ENCODE measurements at regions not wholly inside any gene's neighbourhood (a gene's known extent, or its start where the extent isn't known, plus 50 kb on each side); places are given as distances from the start of the nearest gene placed in this dataset.

DNA sequence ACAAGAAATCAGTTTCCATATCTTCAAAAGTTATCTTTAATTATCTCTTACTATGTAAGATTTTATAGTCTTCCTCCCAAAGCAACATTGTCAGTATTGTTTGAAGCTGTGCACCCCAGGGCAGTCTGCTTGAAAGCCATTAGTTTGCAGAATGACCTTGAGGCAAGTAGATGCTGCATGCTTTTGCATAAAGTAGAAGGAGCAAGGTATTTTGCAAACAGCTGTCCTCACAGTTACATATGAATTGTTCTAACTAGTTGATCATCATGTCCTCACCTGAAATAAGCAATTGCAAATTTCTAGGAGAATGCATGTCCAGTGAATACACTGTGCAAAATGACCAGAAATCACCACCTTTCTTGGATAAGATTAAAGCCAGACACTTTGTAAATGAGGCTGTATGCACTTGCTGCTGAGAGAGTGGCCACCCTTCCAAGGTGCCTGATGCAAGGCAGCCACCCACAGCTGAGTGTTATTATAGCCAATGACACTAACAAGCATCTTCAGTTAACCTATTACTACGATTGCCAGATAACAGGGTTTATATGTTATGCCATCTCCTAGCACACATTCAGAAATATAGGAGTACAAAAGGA, 730.0 kb upstream of the TMEM132C start:
- no peak for FAIRE-seq

DNA sequence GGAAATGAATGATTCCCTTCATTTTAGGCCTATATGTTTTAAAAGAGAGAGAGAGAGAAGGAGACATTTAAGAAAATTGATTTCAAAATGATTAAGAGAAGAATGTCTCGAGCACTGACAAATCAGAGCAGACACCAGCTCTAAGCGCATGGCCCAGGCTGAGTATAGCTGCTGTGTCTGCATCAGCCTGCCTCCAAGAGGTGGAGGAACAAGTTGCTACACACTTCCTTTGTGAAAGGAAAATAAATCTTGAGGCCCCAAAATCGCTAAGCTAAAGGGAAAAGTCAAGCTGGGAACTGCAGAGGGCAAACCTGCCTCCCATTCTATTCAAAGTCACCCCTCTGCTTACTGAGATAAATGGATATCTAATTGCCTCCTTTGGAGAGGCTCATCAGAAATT, 728.7 kb upstream of the TMEM132C start:
- no peak for FAIRE-seq

DNA sequence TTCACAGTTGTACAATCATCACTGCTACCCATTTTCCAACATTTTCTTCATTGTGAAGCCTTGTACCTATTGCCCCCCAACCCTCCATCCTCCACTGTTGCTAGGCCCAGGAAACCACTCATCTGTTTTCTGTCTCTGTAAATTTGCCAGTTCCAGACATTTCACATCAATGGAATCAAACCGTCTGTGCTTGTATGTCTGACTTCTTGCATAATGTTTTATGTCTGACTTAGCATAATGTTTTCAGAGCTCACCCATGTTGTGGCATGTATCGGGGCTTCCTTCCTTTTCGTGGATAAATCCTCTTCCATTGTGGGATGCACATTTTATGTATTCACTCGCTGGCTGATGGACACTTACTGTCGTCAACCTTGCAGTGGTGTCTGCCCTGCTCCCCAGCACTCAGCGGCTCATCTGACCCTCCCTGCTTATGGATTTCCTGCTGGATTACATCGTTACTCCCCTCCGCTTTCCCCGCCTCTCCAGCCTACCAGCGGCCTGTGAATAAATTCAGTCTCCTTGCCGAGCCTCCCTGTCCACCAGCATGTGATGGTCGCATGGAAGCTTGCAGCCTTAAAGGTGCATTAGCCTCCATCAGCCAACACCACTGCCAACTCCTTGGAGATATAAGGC, 727.6 kb upstream of the TMEM132C start:
- no peak for FAIRE-seq

DNA sequence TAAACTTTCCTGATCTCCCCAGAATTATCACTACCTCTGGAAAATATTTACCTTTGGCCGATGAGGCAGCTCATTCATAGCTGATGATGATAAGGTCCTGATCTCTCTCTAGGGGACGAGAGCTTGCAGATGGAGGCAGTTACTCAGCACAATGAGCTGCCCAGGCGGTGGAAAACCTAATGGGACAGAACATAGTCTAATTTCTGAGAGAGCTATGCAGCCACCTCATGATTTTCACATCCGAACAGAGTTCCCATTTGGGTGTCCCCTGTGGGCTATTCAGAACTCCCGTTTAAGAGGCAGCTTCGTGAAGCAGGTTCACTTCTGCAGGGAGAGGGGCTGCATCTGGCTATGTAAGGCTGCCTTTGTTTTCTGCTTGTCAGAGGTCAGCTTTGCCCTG, 724.6 kb upstream of the TMEM132C start:
- no peak for FAIRE-seq

- FAIRE-seq = no peak
Observed at GRCh38 chr12:127542931-127543330, 724.0 kb upstream of the TMEM132C start.

GRCh38 chr12:127546721-127547505, 720.1 kb upstream of the TMEM132C start:
- FAIRE-seq = no peak

DNA sequence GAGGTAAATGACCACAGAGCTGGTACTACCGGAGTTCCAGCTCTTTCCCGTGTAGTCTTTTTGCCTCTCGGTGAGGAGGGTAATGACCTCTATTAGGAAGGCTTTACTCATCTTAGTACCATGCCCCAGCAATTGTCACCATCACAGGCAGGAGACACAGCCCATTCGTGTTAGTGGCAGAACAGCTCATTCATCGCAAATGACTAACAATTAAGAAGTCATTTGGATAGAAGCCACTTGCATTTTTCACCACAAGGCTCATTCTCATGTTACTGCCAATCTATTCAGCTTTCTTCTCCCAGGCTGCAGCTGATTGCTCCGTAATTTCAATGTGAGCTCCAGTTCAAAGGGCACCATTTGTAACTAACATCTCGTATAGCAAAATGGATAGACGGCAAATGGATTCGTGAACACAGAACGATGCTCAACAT, 718.8 kb upstream of the TMEM132C start:
- FAIRE-seq = no peak

GRCh38 chr12:127550271-127550670, 716.7 kb upstream of the TMEM132C start:
- no peak for FAIRE-seq

DNA sequence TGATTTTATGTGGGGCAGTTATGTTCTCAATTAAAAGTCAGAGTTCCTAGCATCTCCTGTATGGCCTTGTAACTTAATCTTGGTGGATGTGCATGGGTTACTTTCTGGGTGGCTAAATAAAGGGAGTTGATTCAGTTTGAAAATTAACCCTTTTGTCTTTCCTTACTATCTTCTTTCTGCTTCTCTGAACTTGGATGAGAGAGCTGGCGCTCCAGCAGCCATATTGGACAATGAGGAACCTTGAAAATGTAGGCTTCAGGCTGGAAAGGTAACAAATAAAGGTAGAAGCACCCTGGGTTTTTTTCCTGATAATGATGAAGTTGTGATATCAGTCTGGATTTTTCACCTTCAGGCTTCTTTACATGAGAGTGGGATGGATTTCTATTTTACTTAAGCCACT, 714.1 kb upstream of the TMEM132C start:
- no peak for FAIRE-seq

GRCh38 chr12:127555071-127555470, 711.9 kb upstream of the TMEM132C start:
- FAIRE-seq = no peak

- FAIRE-seq = no peak
Observed at GRCh38 chr12:127556231-127556886, 710.6 kb upstream of the TMEM132C start.

- no peak for FAIRE-seq
Observed at GRCh38 chr12:127558361-127558760, 708.6 kb upstream of the TMEM132C start.

DNA sequence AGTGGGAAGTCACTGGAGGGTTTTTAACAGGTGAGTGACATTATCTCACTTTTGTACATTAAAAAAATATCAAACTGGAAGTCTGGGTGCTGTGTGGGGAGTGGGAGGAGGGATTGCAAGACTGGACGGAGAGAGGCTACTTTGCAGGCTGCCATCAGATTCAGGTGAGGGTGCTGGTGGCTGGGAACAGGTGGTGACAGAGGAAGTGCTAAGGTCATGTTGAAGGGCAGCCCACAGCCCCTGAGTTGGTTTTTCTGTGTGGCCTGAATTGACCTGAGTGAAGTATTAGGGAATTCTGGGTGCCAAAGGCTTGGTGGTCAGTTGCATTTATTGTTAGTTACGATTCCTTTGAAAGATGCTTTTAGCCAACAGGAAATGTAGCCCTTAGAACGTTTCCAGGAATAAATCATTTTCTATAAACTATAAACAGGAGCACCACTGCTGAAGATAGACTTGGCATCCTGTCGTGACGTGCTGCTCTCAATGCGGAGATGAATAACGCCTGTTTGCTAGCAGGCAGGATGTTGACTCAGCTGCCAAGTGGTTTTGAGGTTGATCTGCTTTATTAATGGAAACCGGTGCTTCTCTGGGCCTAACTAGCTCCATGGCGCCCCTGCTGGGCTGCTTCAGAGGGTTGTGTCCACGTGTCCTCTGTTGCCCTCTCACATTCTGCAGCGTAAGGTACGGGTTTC, 707.5 kb upstream of the TMEM132C start:
- no peak for FAIRE-seq

GRCh38 chr12:127560041-127560478, 706.9 kb upstream of the TMEM132C start:
- no peak for FAIRE-seq

- no peak for FAIRE-seq
Observed at GRCh38 chr12:127562816-127563215, 704.2 kb upstream of the TMEM132C start.

- FAIRE-seq = no peak
Observed at GRCh38 chr12:127565241-127565640, 701.7 kb upstream of the TMEM132C start.

- FAIRE-seq = no peak
Observed at GRCh38 chr12:127567531-127567930, 699.4 kb upstream of the TMEM132C start.

- no peak for FAIRE-seq
Observed at GRCh38 chr12:127570387-127570786, 696.6 kb upstream of the TMEM132C start.

- FAIRE-seq = no peak
Observed at GRCh38 chr12:127570793-127571360, 696.1 kb upstream of the TMEM132C start.

DNA sequence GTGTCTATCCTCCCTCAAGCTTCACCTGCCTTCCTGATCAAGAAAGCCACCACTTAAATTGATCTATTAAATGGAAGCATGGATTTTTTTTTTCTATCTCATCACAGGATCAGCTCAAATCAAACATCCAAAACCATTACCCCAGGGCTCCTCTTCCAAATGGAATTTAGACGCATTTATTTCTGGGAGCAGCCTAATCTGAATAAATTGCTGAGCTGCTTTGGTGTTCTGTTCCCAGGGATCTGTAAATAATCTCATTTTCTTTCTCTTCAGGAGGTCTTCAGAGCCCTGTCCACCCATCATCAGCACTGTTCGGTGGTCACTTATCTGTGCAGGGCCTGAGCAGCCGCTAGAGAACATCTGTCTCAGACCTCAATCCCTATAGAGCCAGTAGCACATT, 695.4 kb upstream of the TMEM132C start:
- no peak for FAIRE-seq

GRCh38 chr12:127579446-127579845, 687.5 kb upstream of the TMEM132C start:
- FAIRE-seq = no peak

GRCh38 chr12:127582074-127582473, 684.9 kb upstream of the TMEM132C start:
- FAIRE-seq = no peak

All from colon (tissue), 2 donors.